Adipocyte (in vitro differentiated cells): ENCODE measurements at regions not wholly inside any gene's neighbourhood (a gene's known extent, or its start where the extent isn't known, plus 50 kb on each side); places are given as distances from the start of the nearest gene placed in this dataset.

Experiments
- DNase-seq: peaks from one replicate; pipeline ENCODE4 v3.0.0-alpha.2; 2015; ENCODE audit warnings: low read depth
- H3K27me3 ChIP-seq: replicated peaks from 2 replicates; pipeline ENCODE4 v1.7.0; 2013; ENCODE audit warnings: mild to moderate bottlenecking, low read length, moderate library complexity; ENCODE audit not compliant: control insufficient read depth, insufficient read depth
- H3K36me3 ChIP-seq: 2 replicates; pipeline ENCODE4 v1.7.0; 2013; ENCODE audit warnings: low read length, mild to moderate bottlenecking, moderate library complexity; ENCODE audit not compliant: control insufficient read depth, insufficient read depth, severe bottlenecking
- H3K4me1 ChIP-seq: 2 replicates; pipeline ENCODE4 v1.7.0; 2013; ENCODE audit warnings: mild to moderate bottlenecking, low read length, moderate library complexity; ENCODE audit not compliant: control insufficient read depth, insufficient read depth
- H3K4me3 ChIP-seq: 2 replicates; pipeline ENCODE4 v1.7.0; 2013; ENCODE audit warnings: mild to moderate bottlenecking, low read length, moderate library complexity
- H3K9ac ChIP-seq: 2 replicates; pipeline ENCODE4 v1.7.0; 2013; ENCODE audit warnings: mild to moderate bottlenecking, low read length, moderate library complexity
- H3K9me3 ChIP-seq: 2 replicates; pipeline ENCODE4 v1.7.0; 2013; ENCODE audit warnings: mild to moderate bottlenecking, low read length, moderate library complexity; ENCODE audit not compliant: control insufficient read depth

GRCh38 chr1:59055908-59056719 is 240.8 kb upstream of the FGGY start:
- Histone ChIP-seq H3K9me3 (no peaks in the 10 kb centered on the region), H3K27me3 (no peaks in the 10 kb centered on the region), H3K4me1 (peaks cover 34% of the 10 kb centered on the region), H3K9ac (peak overlapping the region; percentile 68), H3K36me3 (no peaks in the 10 kb centered on the region), H3K4me3 (peak overlapping the region; percentile 46)
- DNase-seq = peak; percentile 25

- peak overlapping the region; percentile 68 for H3K9ac ChIP-seq
- peak overlapping the region; percentile 46 for H3K4me3 ChIP-seq
- no peaks in the 10 kb centered on the region for H3K36me3 ChIP-seq
- H3K9me3 ChIP-seq = no peaks in the 10 kb centered on the region
- H3K4me1 ChIP-seq = peaks cover 38% of the 10 kb centered on the region
- peak; percentile 99 for DNase-seq
- no peaks in the 10 kb centered on the region for H3K27me3 ChIP-seq
Measured at GRCh38 chr1:59057211-59057694, 239.6 kb upstream of the FGGY start.

- H3K36me3 ChIP-seq = no peaks in the 10 kb centered on the region
- H3K4me3 ChIP-seq = peak overlapping the region; percentile 28
- peaks cover 44% of the 10 kb centered on the region for H3K4me1 ChIP-seq
- H3K9me3 ChIP-seq = peaks cover under 1% of the 10 kb centered on the region
- peak; percentile 69 for DNase-seq
- H3K9ac ChIP-seq = no peak overlapping the region
- H3K27me3 ChIP-seq = no peaks in the 10 kb centered on the region
Measured at GRCh38 chr1:59057796-59058195, 239.1 kb upstream of the FGGY start.

DNA sequence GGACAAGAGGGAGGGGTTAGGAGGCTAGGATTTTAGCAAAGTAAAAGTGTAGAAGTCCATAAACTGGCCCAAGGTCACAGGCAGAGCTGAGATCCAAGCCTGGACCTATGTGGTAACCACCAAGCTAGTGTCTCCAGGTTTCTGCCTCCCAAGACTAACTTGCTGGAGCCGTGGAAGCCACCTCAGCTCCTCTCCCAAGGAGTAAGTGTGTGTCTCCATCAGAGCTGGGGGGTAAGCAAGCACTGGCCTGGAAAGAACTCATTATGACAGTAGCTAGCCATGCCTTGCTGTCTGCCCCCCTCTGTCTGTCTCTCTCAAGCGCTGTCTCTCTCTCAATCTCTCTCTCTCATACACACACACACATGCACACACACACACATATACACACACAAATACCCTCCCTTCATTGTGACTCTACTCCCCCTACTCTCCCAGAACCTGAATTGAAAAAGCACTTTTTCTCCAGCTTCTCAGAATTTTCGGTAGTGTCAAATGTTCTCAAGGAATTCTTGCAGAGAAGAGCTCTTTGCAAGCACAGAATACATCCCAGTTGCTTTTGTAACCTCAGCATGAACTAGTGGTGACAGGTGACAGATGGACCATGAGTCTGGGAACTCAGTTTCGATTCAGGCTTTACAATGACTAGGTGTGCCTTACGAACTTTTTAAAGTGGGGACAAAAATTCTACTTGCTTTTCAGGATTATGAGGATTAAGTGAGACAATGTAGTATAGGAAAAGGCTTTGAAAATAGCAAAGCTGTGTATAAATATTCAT is 238.0 kb upstream of the FGGY start:
- no peak overlapping the region for H3K4me3 ChIP-seq
- H3K9me3 ChIP-seq = peaks cover 5% of the 10 kb centered on the region
- H3K9ac ChIP-seq = no peak overlapping the region
- peaks cover 46% of the 10 kb centered on the region for H3K4me1 ChIP-seq
- DNase-seq = peak; percentile 31
- no peaks in the 10 kb centered on the region for H3K27me3 ChIP-seq
- no peaks in the 10 kb centered on the region for H3K36me3 ChIP-seq

GRCh38 chr1:59061876-59062275 is 235.0 kb upstream of the FGGY start:
- Histone ChIP-seq H3K9me3 (peaks cover 5% of the 10 kb centered on the region), H3K4me1 (peaks cover 32% of the 10 kb centered on the region), H3K27me3 (no peaks in the 10 kb centered on the region), H3K4me3 (peak overlapping the region; percentile 88), H3K36me3 (no peaks in the 10 kb centered on the region), H3K9ac (peak overlapping the region; percentile 93)
- peak; percentile 95 for DNase-seq

DNA sequence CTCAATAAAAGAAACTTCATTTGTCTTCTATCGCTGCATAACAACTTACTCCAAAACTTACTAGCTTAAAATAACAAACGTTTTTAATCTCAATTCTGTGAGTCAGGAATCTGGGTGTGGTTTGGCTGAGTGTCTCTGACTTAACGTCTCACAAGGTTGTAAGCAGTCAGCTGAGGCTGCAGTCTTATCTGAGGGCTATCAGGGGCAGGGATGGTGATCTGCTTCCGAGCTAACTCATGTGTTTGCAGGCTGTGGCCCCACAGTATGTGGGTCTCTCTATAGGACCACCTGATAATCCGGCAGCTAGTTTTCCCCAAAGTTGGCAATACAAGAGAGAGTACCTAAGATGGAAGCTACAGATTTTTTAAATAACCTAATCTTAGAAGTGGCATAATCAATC is 234.2 kb upstream of the FGGY start:
- H3K9ac ChIP-seq = peak overlapping the region; percentile 93
- H3K9me3 ChIP-seq = peaks cover 5% of the 10 kb centered on the region
- peak; percentile 63 for DNase-seq
- peaks cover 23% of the 10 kb centered on the region for H3K4me1 ChIP-seq
- H3K27me3 ChIP-seq = no peaks in the 10 kb centered on the region
- H3K36me3 ChIP-seq = no peaks in the 10 kb centered on the region
- peak overlapping the region; percentile 88 for H3K4me3 ChIP-seq

GRCh38 chr1:59063501-59063900 is 233.4 kb upstream of the FGGY start:
- peaks cover 16% of the 10 kb centered on the region for H3K4me1 ChIP-seq
- no peak overlapping the region for H3K9ac ChIP-seq
- H3K9me3 ChIP-seq = peaks cover 5% of the 10 kb centered on the region
- peak overlapping the region; percentile 88 for H3K4me3 ChIP-seq
- no peaks in the 10 kb centered on the region for H3K27me3 ChIP-seq
- H3K36me3 ChIP-seq = no peaks in the 10 kb centered on the region
- DNase-seq = no peak

- no peak overlapping the region for H3K9ac ChIP-seq
- peaks cover 12% of the 10 kb centered on the region for H3K4me1 ChIP-seq
- H3K9me3 ChIP-seq = peaks cover 5% of the 10 kb centered on the region
- H3K36me3 ChIP-seq = no peaks in the 10 kb centered on the region
- no peaks in the 10 kb centered on the region for H3K27me3 ChIP-seq
- no peak for DNase-seq
- no peak overlapping the region for H3K4me3 ChIP-seq
Measured at GRCh38 chr1:59064592-59064991, 232.3 kb upstream of the FGGY start.

GRCh38 chr1:59066236-59066635 is 230.7 kb upstream of the FGGY start:
- peaks cover 12% of the 10 kb centered on the region for H3K4me1 ChIP-seq
- DNase-seq = no peak
- H3K4me3 ChIP-seq = no peak overlapping the region
- H3K9me3 ChIP-seq = peaks cover 5% of the 10 kb centered on the region
- H3K36me3 ChIP-seq = no peaks in the 10 kb centered on the region
- no peak overlapping the region for H3K9ac ChIP-seq
- H3K27me3 ChIP-seq = no peaks in the 10 kb centered on the region

DNA sequence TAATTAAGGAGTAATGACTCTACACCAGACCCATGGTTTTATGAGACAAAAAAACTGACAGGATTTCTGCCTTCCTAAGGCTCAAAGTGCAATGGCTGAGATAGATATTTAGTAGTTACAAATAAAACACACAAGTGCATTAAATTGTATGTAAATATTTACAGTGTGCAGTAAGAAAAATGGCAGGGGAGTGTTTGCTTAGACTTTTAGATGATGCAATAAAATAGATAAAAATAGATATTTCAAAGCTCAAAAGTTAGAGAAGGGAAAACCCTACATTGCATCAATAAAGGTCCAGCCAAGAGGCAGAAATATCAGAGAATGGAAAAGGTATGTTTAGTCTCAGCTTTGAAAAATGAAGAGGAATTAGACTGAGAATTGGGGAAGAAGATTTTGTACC is 226.3 kb upstream of the FGGY start:
- no peak for DNase-seq

GRCh38 chr1:59071289-59071688 is 225.6 kb upstream of the FGGY start:
- H3K36me3 ChIP-seq = no peaks in the 10 kb centered on the region

More for the DNA sequence above, 226.3 kb upstream of the FGGY start:
- Histone ChIP-seq H3K36me3 (no peaks in the 10 kb centered on the region), H3K9ac (no peak overlapping the region), H3K4me3 (no peak overlapping the region), H3K4me1 (no peaks in the 10 kb centered on the region), H3K9me3 (no peaks in the 10 kb centered on the region), H3K27me3 (no peaks in the 10 kb centered on the region)

More at GRCh38 chr1:59071289-59071688, 225.6 kb upstream of the FGGY start:
- Histone ChIP-seq H3K4me3 (no peak overlapping the region), H3K9ac (no peak overlapping the region), H3K27me3 (no peaks in the 10 kb centered on the region), H3K9me3 (no peaks in the 10 kb centered on the region), H3K4me1 (no peaks in the 10 kb centered on the region)
- no peak for DNase-seq
